Lower leg skin (tissue), 4 donors: ENCODE measurements at regions not wholly inside any gene's neighbourhood (a gene's known extent, or its start where the extent isn't known, plus 50 kb on each side); places are given as distances from the start of the nearest gene placed in this dataset.

Experiments
- DNase-seq, 2 donors: peaks; one replicate each; pipeline ENCODE4 v3.0.0-alpha.2; 2019; ENCODE audit warnings: low spot score in 2 of 2
- H3K4me3 ChIP-seq: fragments of 200-600 bp; sonication (generic); 2 replicates; pipeline ENCODE4 v1.5.1; 2017; ENCODE audit warnings: mild to moderate bottlenecking, low read depth; ENCODE audit not compliant: poor library complexity, severe bottlenecking
- POLR2A ChIP-seq, 2 donors: fragments of 450-650 bp; IDR thresholded peaks; one replicate each; pipeline ENCODE4 v1.6.1; 2016 to 2017; ENCODE audit warnings: antibody characterized with exemption in 2 of 2, mild to moderate bottlenecking in 1 of 2, moderate library complexity in 1 of 2
- WGBS, 2 donors: methylation state at CpG; one replicate each; pipeline ENCODE4 v1.1.5; 2018; 5-methylcytosine and 5-hydroxymethylcytosine counted together
- intact Hi-C: fragments of 100-400 bp; cut with DNase I; formaldehyde crosslinking; loops from one replicate; pipeline ENCODE4 v1.15.0; 2023; ENCODE audit warnings: low total_unique reads
- TF ChIP-seq, protein P1 (sequence below), 3 donors: fragments of 450-650 bp; IDR thresholded peaks; one replicate each; pipeline ENCODE4 v1.5.1; 2016; ENCODE audit warnings: antibody characterized with exemption in 3 of 3, mild to moderate bottlenecking in 3 of 3, moderate library complexity in 2 of 3

DNA sequence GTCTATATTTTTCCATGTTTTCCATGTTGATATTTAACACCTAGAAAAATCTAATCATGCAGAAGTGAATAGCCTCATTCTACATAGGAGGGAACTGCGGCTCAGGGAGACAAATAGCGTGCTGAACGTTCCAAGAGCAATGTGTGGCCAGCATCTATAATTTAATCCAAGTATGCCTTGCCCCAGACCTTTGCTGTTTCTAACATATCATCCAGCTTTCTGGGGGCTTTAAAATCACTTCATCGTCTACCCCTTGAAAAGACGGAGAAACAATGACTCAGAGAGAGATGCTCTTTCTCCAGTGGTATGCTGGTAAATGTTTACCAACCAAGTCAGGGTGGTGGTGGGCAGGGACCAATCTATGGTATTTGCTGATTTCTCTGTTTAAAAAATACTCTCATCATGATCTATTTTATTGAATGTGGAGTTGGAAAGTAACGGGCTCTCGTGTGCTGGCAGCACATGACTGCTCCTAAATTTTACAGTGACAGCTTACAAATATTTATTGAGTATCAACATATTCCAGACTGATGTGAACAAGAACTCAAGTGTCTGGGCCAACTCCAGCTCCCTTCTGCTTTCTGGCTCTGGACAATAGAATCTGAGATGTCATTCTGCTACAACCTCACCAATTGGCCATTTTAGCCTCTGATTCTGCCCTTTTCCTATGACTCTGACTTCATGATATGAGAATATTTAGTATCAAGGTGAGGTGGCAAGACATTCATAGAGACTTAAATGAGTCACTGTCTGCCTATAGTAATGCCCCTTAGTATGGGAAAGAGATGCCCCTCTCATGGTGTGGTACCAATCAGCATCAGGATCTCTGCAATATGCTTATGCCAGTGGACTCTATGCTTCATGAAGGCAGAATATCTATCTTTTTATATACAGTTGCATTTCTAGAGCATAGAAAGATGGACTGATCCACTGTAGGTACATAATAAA is 407.4 kb upstream of the TNC start:
- TF ChIP-seq, protein P1, sequence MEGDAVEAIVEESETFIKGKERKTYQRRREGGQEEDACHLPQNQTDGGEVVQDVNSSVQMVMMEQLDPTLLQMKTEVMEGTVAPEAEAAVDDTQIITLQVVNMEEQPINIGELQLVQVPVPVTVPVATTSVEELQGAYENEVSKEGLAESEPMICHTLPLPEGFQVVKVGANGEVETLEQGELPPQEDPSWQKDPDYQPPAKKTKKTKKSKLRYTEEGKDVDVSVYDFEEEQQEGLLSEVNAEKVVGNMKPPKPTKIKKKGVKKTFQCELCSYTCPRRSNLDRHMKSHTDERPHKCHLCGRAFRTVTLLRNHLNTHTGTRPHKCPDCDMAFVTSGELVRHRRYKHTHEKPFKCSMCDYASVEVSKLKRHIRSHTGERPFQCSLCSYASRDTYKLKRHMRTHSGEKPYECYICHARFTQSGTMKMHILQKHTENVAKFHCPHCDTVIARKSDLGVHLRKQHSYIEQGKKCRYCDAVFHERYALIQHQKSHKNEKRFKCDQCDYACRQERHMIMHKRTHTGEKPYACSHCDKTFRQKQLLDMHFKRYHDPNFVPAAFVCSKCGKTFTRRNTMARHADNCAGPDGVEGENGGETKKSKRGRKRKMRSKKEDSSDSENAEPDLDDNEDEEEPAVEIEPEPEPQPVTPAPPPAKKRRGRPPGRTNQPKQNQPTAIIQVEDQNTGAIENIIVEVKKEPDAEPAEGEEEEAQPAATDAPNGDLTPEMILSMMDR (IDR thresholded peaks at IDR 0.05): no peak
- no peak for TF ChIP-seq POLR2A (IDR thresholded peaks at IDR 0.05)
- WGBS, 2 donors: 57 to 66% methylated on average over 7 of the region's 7 CpGs
- H3K4me3 ChIP-seq: no peak overlapping the region
- intact Hi-C loops: no loop called here
- DNase-seq: no peak

DNA sequence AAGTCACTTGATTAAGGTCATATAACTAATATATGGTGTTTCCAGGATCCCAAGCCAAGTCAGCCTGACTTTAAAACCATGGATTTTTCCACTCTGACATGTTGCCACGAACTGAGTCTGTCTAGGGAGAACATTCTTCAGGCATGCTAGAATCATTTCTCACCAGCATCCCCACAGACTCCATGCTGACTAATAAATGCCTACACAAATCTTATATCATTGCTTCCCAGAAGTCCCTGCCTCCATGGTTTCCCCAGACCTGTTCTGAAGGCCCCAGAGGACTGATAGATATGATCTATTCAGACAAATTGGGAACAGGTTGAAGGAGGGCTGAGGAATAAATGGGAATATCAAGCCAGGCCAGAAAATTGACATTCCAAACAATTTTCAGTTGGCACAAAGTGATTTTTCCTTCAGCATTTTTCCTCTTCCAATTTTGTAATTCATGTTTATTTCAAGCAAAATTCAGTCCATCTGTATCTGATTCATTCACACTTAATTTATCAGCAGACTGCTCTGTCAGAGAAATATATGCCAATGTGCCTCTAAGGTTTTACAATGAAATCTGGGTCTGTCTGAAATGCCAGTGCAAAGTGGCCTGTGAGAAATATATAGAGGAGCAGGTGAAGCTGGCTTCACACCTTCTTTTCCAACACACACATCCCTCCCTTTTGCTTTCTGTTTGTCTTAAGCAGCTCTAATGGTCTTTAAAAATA is 413.6 kb upstream of the TNC start:
- no peak overlapping the region for H3K4me3 ChIP-seq
- DNase-seq: no peak
- TF ChIP-seq, protein P1 (IDR thresholded peaks at IDR 0.05): no peak
- no peak for TF ChIP-seq POLR2A (IDR thresholded peaks at IDR 0.05)
- intact Hi-C loops: no loop called here
- WGBS, 2 donors: 31 to 58% methylated on average over 1 of the region's 1 CpG

DNA sequence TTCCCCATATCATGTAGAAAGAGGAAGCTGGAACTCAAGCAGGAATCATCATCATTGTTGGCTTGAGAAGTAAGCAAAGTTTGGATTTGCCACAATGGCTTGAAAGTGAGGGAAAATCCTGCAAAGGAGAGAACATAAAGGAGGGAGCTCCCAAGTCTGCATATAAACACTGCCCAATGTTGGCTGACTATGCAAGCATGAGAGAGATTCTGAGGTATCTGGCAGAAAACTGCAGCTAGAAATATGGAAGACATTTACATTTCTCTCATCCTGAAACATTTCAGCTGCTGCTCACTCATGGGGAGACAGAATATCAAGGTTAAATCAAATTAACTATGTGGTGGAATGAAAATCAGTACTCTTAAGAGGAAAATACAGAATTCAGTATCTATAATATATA is 415.6 kb upstream of the TNC start:
- intact Hi-C loops: no loop called here
- no peak for TF ChIP-seq POLR2A (IDR thresholded peaks at IDR 0.05)
- TF ChIP-seq, protein P1 (IDR thresholded peaks at IDR 0.05): no peak
- no peak for DNase-seq
- H3K4me3 ChIP-seq: no peak overlapping the region

DNA sequence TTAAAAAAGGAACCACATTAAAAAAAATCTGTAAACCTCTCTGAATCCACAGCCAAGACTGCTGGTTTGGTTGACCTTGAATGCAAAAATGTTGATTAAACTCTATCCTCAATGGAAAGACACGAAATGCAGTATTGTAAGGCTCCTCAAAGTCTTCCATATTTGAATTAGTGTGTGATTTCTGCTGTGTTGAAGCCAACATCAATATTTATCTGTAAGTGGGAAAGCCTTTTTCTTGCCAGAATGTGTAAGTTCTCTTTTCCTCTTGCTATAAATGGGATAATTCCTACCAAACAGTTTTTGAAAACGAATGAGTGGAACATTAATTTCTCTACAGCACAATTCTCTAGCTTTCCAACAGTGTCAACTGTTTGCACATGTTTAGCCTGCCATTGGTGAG is 422.1 kb upstream of the TNC start:
- H3K4me3 ChIP-seq: no peak overlapping the region
- no peak for TF ChIP-seq POLR2A (IDR thresholded peaks at IDR 0.05)
- TF ChIP-seq, protein P1 (IDR thresholded peaks at IDR 0.05): no peak
- intact Hi-C loops: no loop called here
- 49 to 59% methylated on average over 2 of the region's 2 CpGs for WGBS, 2 donors
- no peak for DNase-seq

DNA sequence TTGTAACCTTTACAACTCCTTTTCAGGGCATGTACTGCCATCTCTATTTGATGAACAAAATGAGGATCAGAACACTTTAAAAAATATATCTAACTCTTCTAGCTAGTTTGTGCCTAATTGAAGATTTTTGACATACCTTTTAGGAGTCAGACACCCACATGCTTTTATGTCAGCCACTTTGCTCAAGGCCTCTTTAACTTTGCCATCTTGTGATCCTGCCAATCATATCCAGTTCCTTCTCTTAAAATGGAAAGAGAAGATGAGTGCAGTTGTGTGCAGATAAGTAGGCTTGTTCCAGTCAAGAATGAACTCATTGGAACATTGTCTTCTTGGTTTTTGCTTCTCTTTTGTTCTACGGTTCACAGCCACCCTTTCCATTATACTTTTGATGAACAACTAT is 425.6 kb upstream of the TNC start:
- TF ChIP-seq POLR2A (IDR thresholded peaks at IDR 0.05): no peak
- TF ChIP-seq, protein P1 (IDR thresholded peaks at IDR 0.05): no peak
- no peak overlapping the region for H3K4me3 ChIP-seq
- WGBS, 2 donors: 93 to 96% methylated on average over 1 of the region's 1 CpG
- intact Hi-C loops: no loop called here
- DNase-seq: no peak
